Umbilical cord (tissue), 1 donor: ENCODE measurements at regions not wholly inside any gene's neighbourhood (a gene's known extent, or its start where the extent isn't known, plus 50 kb on each side); places are given as distances from the start of the nearest gene placed in this dataset.

Experiments used
- DNase-seq: peaks from one replicate; pipeline ENCODE4 v3.0.0-alpha.2; 2015; ENCODE audit warnings: low spot score

DNA sequence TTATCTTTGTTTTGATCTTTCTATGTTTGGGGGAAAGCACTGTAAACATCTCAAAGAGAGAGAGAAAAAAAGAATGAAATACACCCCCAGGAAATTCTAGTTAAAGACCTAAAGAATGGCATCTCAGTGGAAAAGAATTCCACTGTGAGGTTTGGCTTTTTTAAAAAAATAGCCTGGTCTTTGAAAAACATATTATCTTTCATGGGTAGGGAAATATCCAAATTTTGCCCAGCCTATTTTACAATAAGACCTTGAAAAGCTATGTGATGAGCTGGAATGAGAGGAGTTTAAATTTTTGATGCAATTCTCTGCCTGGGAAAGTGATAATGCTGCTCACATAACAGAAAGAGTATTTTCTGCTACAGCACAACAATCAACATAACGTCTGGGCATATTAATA, 348.1 kb upstream of the WWC1 start:
- DNase-seq: no peak

DNA sequence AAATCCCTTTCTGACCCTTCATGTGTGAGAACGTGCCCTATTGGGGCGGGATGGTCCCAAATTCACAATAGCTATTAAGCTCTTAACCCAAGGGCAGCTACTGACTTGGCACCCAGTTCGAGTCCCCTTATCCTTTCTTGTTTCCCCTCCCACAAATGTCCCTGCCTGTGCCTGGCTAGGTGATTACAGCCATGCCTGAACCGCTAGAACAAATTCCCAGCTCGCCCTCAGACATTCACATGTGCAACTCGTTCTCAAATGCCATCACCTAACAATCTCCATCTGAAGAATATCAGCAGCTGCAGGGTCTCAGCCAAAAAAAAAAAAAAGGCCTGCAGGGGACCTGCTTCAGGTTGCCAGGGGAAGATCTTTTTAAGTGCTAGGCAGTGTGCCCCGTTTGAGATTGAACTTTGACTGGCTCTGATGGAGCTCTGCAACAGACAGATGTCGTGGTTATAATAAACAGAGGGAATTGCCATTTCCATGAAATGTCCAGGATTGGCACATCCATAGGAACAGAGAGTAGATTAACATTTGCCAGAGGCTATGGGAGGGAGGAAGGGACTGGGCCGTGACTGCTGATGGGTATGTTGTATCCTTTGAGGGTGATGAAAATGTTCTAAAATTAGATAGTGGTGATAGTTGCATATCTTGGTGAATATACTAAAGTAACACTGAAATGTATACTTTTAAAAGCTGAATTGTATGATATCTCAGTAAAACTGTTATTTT, 347.2 kb upstream of the WWC1 start:
- no peak for DNase-seq

- DNase-seq: peak; percentile 86
Measured at GRCh38 chr5:167945542-167946384, 345.7 kb upstream of the WWC1 start.

DNA sequence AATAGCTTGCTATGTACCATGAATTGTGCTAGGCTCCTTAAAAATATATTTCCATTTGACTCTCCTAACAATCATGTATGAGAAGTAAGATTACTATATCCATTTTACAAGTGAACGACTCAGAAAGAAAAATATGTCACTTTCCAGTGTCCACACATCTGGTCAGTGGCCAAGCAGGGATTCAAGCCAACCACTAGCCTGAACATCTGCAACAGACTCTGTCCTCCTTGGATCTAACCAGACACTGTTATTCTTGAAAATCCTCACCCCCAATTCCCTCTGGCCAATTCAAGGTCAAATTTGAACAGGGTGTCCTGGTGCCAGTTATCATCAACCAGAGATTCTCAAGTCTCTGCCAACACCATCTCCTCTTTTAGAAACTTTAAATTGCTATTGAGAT, 344.1 kb upstream of the WWC1 start:
- DNase-seq: no peak

DNA sequence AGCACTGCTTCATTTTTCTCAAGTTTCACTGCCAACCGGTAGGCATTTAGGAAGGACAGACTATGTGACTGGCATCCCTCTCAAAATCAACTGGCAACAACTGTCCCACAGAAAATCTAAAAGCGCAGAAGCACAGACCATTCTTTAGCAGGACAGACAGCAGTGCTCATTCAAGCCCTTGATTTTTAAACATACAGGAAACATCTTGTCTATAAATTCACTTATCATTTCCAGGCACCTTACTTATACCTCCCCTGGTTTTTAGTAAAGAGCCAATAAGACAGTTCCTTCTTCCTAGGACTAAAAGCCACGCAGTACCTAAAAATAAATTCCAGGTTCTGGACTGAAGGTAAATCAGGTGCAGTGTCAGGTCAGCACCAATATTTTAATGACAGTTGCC, 343.2 kb upstream of the WWC1 start:
- DNase-seq: no peak

- no peak for DNase-seq
Measured at GRCh38 chr5:167949435-167949834, 342.0 kb upstream of the WWC1 start.

GRCh38 chr5:167950126-167950721, 341.2 kb upstream of the WWC1 start:
- no peak for DNase-seq

GRCh38 chr5:167951116-167951515, 340.3 kb upstream of the WWC1 start:
- no peak for DNase-seq

DNA sequence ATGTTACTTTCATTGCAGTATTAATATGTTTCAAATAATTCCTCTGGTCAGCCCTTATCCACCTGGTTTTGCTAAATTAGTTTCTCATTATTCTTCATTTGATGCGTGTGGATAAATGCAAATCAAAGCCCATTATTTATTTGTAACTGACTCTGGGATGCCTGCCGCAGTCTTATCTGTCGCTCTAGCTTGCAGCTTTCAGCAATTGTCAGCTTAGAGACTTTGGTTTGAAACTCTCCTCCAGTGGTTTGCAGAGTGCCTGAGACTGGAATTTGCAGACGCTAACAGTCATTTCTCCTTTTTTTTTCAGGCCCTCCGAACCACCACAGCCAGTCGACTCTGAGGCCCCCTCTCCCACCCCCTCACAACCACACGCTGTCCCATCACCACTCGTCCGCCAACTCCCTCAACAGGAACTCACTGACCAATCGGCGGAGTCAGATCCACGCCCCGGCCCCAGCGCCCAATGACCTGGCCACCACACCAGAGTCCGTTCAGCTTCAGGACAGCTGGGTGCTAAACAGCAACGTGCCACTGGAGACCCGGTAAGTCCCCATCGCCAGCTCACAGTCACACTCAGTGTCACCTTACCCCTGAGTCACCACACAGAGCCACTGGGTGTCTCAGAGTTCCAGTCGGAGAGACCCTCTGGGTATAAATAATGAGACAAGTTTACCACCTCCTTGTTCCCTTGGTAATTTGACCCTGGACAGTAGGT, 339.0 kb upstream of the WWC1 start:
- no peak for DNase-seq

GRCh38 chr5:167953151-167953798, 338.2 kb upstream of the WWC1 start:
- no peak for DNase-seq

- no peak for DNase-seq
Measured at GRCh38 chr5:167961731-167962130, 329.7 kb upstream of the WWC1 start.

DNA sequence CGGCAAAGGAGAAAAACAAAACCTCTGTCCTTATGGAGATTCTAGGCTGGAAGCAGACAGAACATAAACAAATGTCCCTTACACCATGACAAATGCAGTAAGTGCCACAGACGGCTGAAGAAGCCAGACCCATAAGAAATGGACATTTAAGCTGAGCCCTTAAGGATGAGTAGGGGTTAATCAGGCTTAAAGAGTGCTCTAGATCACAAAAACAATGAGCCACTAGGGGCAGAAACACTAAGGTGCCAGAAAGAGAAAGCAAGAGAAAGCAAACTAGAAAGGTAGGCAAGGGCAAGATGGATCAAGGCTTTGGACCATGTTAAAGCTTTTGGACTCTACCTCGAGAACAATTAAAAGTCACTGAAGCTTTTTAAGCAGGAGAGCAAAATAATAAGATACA, 326.9 kb upstream of the WWC1 start:
- no peak for DNase-seq

DNA sequence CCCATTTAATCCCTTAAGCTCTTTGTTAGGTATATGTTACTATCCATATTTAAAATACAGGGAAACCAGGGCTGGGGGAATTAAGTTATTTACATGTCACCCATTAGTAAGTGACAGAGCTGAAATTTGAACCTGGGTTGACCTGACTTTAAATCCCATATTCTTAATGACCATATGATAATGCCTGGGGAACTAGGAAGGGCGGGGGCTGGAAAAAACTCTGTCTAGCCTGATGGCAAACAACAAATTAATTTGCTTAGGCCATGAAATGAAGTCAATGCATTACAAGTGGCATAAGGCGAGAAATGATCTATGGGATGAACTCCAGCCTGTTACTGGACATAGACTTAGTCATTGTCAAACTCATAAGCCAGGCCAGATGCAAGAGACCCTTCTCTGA, 325.7 kb upstream of the WWC1 start:
- DNase-seq: no peak

DNA sequence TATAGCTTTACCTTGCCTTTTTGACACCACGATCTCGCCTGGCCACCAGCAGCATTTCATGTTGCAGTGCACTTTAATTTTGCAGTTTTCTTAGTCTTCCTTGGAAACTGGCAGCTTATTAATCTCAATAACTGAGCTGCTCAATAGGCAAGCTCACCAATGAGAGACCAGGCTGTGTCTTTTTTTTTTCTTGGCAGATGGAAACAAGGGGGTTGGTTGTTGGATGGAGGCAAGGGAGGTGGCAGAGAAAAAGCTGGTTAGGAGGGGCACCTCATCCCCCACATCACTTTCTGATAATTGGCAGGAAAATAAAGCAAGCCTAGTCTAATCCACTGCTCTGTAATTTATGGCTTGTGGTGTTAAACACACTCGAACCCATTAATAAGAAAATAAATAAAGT, 324.5 kb upstream of the WWC1 start:
- no peak for DNase-seq

DNA sequence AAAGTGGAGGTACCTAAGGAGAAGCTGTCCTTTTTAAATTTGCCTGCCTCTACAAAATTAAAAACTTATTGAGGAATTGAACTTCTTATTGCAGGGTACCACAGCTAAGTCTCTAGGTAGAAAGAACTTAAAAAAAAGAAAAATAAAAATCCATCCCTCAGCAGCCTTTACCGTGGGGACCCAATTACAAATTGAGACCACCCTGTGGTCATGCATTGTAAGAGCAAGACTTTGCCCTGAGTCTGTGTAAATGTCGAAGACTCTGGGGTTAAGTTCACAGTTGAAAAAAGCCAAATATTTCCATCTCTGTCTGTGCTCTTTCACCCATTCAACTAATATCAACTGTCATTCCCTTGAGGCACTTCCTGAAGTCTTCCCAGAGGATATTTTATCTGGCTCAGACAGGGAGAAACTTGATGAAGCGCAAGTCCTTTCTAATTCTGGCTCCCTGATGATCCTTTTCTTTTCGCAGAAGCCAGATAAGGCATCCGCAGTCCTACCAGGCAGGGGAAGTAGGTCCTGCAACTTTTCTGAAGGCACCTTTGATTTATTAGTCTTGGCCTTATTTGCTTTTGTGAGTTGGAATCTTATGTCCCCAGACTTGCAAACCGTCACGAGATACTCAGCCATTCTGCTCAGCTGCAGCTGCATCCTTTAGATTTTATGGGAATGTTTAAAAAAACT, 323.8 kb upstream of the WWC1 start:
- peak; percentile 75 for DNase-seq

- no peak for DNase-seq
Measured at GRCh38 chr5:167968837-167969236, 322.6 kb upstream of the WWC1 start.

DNA sequence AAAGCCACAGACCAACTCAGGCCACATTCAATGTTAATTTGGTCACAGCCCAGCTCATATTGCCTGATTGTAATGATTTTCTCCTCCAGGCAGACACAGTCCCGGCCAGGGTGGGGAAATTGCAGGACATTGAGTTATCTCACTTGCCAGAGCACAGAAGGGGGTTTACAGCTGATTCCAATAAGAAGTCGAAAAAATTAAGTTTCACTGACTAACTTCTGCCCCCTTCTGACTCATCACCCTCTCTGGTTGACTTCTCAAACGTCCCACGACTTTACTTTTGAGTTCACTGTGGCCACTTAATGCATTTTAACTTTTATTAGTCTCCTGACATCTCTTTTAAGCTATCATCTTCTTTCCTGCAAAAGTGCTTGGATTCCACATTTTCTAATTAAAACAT, 321.4 kb upstream of the WWC1 start:
- DNase-seq: no peak

- no peak for DNase-seq
Measured at GRCh38 chr5:167971706-167972105, 319.7 kb upstream of the WWC1 start.

- DNase-seq: no peak
Measured at GRCh38 chr5:167973126-167973525, 318.3 kb upstream of the WWC1 start.

GRCh38 chr5:167984951-167985350, 306.5 kb upstream of the WWC1 start:
- DNase-seq: no peak

DNA sequence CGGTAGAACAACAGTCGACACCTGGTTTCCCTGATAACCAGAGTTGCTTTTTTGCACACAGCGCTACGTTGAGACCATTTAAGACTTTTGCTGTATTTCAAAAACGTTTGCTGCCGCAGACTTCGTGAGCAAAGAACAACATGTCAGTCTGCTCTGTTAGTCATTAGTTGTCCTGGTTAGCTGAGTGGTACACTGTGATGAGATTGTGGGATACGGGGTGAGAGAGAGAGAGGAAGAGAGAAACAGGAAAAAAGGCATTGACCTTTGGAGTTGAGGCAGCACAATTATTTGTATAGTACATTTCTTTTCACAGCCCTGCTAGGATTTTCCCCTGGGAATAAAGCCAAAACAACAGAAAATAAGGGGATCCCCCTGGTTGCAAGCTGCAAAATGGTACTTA, 306.1 kb upstream of the WWC1 start:
- DNase-seq: no peak
